Muscle layer of duodenum (tissue), 2 donors: ENCODE measurements at regions not wholly inside any gene's neighbourhood (a gene's known extent, or its start where the extent isn't known, plus 50 kb on each side); places are given as distances from the start of the nearest gene placed in this dataset.

Experiments used
- H3K27ac ChIP-seq: one replicate; pipeline ENCODE4 v1.7.0; 2013; ENCODE audit warnings: mild to moderate bottlenecking, low read length
- H3K27me3 ChIP-seq: one replicate; pipeline ENCODE4 v1.7.0; 2013; ENCODE audit warnings: low read depth, mild to moderate bottlenecking, control low read depth, low read length
- H3K36me3 ChIP-seq, 2 donors: one replicate each; pipeline ENCODE4 v1.7.0; 2013; ENCODE audit warnings: low read length in 2 of 2, control low read depth in 1 of 2, mild to moderate bottlenecking in 1 of 2; ENCODE audit not compliant: insufficient read depth in 2 of 2, control insufficient read depth in 1 of 2
- H3K4me1 ChIP-seq, 2 donors: one replicate each; pipeline ENCODE4 v1.7.0; 2013; ENCODE audit warnings: low read length in 2 of 2, mild to moderate bottlenecking in 2 of 2, control low read depth in 1 of 2, moderate library complexity in 1 of 2; ENCODE audit not compliant: insufficient read depth in 2 of 2, control insufficient read depth in 1 of 2
- H3K4me3 ChIP-seq, 2 donors: one replicate each; pipeline ENCODE4 v1.7.0; 2013; ENCODE audit warnings: low read length in 2 of 2, low read depth in 1 of 2, mild to moderate bottlenecking in 1 of 2
- H3K9me3 ChIP-seq, 2 donors: one replicate each; pipeline ENCODE4 v1.7.0; 2013; ENCODE audit warnings: low read length in 2 of 2, control low read depth in 1 of 2, mild to moderate bottlenecking in 1 of 2; ENCODE audit not compliant: control insufficient read depth in 1 of 2
- donor health status: healthy.

DNA sequence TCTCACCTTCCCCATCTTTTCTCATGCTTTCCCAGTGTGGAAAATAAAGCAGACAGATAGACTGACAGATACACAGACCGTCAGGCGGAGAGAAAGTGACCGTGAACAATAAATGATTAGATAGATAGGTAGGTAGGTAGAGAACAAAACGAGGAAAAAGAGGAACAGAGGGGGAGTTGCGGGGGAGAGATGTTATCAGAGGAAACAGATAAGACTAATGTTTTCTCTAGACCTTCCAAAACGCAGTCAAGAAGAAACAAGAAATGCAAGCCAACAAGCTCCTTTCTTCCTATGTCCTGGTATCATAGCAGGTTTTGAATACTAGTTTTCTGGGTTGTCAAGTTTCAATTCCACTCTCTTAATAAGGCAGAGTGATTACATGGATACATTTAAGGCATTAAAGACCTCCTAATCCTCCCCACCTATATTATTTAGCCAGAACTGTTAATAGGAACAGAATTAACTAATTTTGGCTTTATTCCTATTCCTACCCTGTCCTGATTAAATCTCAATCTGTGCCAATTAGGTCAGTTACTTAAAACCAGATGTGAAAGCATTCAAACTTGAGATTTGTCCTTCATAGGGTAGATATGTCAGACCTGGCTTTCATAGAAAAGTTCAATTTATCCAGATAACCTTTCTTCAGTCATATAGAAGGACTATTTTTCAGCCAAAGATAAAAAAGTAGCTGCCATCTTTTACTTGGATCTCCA lies 89.0 kb upstream of the PTPRR start:
- no peaks in the 10 kb centered on the region for H3K27me3 ChIP-seq
- no peak overlapping the region for H3K4me3 ChIP-seq
- no peaks in the 10 kb centered on the region for H3K9me3 ChIP-seq
- H3K36me3 ChIP-seq, result no peaks in the 10 kb centered on the region
- H3K4me1 ChIP-seq, result no peaks in the 10 kb centered on the region
- no peak overlapping the region for H3K27ac ChIP-seq

GRCh38 chr12:71008616-71009015 lies 88.1 kb upstream of the PTPRR start:
- no peak overlapping the region for H3K4me3 ChIP-seq
- no peak overlapping the region for H3K27ac ChIP-seq
- no peaks in the 10 kb centered on the region for H3K36me3 ChIP-seq
- no peaks in the 10 kb centered on the region for H3K9me3 ChIP-seq
- H3K4me1 ChIP-seq, result no peaks in the 10 kb centered on the region
- H3K27me3 ChIP-seq, result no peaks in the 10 kb centered on the region

GRCh38 chr12:71007781-71008404 lies 87.4 kb upstream of the PTPRR start:
- no peak overlapping the region for H3K27ac ChIP-seq
- no peaks in the 10 kb centered on the region for H3K4me1 ChIP-seq
- H3K36me3 ChIP-seq, result no peaks in the 10 kb centered on the region
- no peaks in the 10 kb centered on the region for H3K9me3 ChIP-seq
- no peaks in the 10 kb centered on the region for H3K27me3 ChIP-seq
- H3K4me3 ChIP-seq, result no peak overlapping the region

- H3K27ac ChIP-seq, result no peak overlapping the region
- H3K4me1 ChIP-seq, result no peaks in the 10 kb centered on the region
- H3K27me3 ChIP-seq, result no peaks in the 10 kb centered on the region
- H3K4me3 ChIP-seq, result no peak overlapping the region
- H3K9me3 ChIP-seq, result no peaks in the 10 kb centered on the region
- H3K36me3 ChIP-seq, result no peaks in the 10 kb centered on the region
Observed at GRCh38 chr12:71007020-71007419, 86.5 kb upstream of the PTPRR start.

GRCh38 chr12:71005166-71005565 lies 84.6 kb upstream of the PTPRR start:
- H3K4me1 ChIP-seq, result no peaks in the 10 kb centered on the region
- no peaks in the 10 kb centered on the region for H3K27me3 ChIP-seq
- no peak overlapping the region for H3K4me3 ChIP-seq
- no peaks in the 10 kb centered on the region for H3K9me3 ChIP-seq
- no peaks in the 10 kb centered on the region for H3K36me3 ChIP-seq
- no peak overlapping the region for H3K27ac ChIP-seq

DNA sequence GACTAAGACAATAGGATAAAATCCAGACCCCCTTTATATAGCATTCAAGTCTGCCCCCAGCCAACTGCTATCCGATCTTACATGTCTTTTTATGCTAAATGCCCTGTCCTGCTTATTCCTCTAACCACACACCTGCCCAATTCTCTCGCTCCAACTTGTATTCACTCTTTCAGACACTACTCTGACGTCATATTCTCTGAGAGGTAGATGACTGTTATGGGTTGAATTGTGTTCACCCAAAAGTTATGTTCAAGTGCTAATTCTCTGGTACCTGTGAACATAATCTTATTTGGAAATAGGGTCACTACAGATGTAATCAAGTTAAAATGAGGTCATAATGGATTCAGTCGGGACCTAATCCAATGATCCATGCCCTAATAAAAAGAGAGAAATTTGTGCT lies 84.0 kb upstream of the PTPRR start:
- no peaks in the 10 kb centered on the region for H3K27me3 ChIP-seq
- no peak overlapping the region for H3K27ac ChIP-seq
- H3K9me3 ChIP-seq, result no peaks in the 10 kb centered on the region
- H3K36me3 ChIP-seq, result no peaks in the 10 kb centered on the region
- H3K4me1 ChIP-seq, result no peaks in the 10 kb centered on the region
- H3K4me3 ChIP-seq, result no peak overlapping the region

DNA sequence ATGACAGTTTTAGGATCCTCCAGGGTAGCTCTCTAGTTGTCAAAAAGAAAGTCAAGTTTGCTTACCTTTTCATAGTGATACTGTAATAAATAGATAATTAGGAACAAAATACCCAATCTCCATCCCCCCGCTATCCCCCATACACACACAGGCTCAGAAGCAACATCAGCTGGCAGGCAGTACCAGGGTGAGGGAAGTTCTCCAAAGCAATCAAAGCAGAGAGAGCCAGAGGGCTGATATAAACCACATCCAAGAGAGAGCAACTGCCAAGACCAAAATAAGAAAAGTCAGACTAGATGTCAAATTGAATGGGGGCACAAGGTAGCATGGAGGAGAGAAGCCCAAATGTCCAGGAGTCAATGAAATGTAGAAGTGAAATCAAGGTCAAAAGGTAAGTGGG lies 80.2 kb upstream of the PTPRR start:
- no peaks in the 10 kb centered on the region for H3K9me3 ChIP-seq
- H3K4me3 ChIP-seq, result no peak overlapping the region
- H3K27ac ChIP-seq, result no peak overlapping the region
- no peaks in the 10 kb centered on the region for H3K36me3 ChIP-seq
- no peaks in the 10 kb centered on the region for H3K27me3 ChIP-seq
- H3K4me1 ChIP-seq, result no peaks in the 10 kb centered on the region

DNA sequence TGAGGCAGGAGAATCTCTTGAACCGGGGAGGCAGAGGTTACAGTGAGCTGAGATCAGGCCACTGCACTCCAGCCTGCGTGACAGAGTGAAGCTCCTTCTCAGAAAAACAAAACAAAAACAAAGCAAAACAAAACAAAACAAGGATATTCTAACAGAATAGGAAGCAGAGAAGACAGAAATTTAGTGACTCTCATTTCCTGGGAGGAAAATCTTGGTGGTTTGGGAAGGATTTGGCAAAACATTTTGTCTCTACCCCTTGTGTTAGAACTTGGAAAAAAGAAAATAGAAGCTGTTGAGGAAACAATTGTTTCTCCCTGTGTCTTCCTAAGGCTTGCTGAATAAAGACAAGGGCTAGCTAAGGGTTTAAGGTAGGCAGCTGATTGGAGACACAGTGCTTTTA lies 79.7 kb upstream of the PTPRR start:
- Histone ChIP-seq H3K4me3 (no peak overlapping the region), H3K4me1 (no peaks in the 10 kb centered on the region), H3K9me3 (no peaks in the 10 kb centered on the region), H3K27me3 (no peaks in the 10 kb centered on the region), H3K36me3 (no peaks in the 10 kb centered on the region), H3K27ac (no peak overlapping the region)

DNA sequence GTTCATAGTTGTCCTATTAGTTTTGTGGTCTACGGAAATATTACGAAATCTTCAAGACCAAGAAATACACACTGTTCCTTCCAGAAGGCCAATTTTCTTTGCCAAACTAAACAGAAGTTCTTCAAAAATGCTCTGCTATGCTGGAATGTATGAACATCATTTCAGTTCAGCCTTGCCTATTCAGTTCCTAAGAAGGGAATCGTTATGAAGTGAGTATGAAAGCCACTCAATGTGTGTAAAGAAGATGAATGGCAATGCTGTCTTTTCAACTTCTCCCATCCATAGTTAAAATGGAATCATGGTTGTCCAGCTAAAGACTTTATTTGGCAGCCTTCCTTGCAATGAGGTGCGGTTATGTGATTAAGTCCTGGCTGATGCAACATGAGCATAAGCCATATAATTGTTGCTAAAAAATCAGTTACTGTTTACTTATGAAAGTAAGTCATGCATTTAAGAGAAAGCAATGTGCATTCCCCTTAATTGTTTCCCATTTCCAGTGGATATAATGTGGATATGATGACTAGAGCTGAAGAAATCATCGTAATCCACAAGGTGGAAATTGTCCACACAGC lies 73.8 kb upstream of the PTPRR start:
- no peaks in the 10 kb centered on the region for H3K9me3 ChIP-seq
- H3K36me3 ChIP-seq, result no peaks in the 10 kb centered on the region
- H3K27me3 ChIP-seq, result no peaks in the 10 kb centered on the region
- H3K4me3 ChIP-seq, result no peak overlapping the region
- no peaks in the 10 kb centered on the region for H3K4me1 ChIP-seq
- H3K27ac ChIP-seq, result peak overlapping the region; percentile 6

DNA sequence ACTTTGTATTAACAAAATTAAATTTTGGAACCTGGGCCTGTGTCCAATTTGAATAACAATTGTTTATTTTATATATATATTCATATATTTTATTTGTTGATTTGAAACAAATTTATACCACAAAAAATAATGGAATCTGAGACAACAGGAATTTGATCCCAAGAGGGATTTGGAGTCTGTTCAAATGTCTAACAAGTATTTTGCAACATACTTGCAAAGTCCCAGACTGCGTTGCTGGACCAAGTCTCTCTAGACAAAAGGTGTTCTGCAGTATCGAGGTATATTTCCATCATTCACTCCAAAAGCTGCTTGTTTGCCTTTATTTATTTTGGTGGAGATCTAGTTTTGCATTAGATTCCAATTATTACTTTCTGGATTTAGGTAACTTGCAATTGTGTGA lies 68.7 kb upstream of the PTPRR start:
- Histone ChIP-seq H3K27me3 (no peaks in the 10 kb centered on the region), H3K4me3 (no peak overlapping the region), H3K4me1 (no peaks in the 10 kb centered on the region), H3K27ac (no peak overlapping the region), H3K36me3 (no peaks in the 10 kb centered on the region), H3K9me3 (no peaks in the 10 kb centered on the region)

DNA sequence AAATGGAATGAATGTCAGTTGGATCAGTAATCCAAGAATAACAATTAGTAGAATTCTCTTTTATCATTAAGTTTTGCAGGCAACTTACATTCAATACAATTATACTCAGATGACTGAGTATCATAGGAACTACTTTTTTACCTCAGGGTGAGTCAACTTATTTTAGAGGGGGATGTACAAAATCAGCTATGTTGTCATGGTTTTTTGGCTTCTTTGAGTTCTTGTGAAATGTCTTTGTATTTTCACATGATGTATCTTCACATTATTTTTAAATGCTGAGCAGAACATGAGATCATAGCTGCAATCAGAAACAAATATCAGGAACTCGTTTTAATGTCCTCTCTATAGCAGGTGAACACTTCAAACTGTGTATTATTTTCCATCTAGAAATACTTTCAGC lies 65.3 kb upstream of the PTPRR start:
- H3K9me3 ChIP-seq, result no peaks in the 10 kb centered on the region
- H3K4me3 ChIP-seq, result no peak overlapping the region
- H3K27ac ChIP-seq, result no peak overlapping the region
- no peaks in the 10 kb centered on the region for H3K36me3 ChIP-seq
- H3K4me1 ChIP-seq, result no peaks in the 10 kb centered on the region
- H3K27me3 ChIP-seq, result no peaks in the 10 kb centered on the region

DNA sequence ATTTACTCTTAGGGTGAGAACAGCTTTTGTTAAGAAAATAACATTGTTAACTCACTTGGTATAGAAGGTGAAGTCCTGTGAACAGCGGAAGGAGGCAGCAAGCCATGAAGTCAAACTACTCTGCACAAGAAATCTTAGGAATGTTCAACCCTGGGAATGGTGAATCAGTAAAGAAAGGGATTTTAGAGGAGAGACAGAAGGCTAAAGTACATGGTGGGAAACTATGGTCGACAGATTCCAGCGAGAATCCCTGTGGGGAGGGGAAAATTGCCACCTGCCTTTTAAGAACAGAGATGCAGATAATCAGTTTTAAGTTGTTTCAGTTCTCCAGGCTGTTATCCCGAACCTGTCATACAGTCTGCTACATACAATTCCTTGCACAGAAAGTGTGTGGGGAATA lies 63.2 kb upstream of the PTPRR start:
- H3K4me1 ChIP-seq, result no peaks in the 10 kb centered on the region
- H3K27ac ChIP-seq, result no peak overlapping the region
- H3K27me3 ChIP-seq, result no peaks in the 10 kb centered on the region
- H3K36me3 ChIP-seq, result no peaks in the 10 kb centered on the region
- H3K4me3 ChIP-seq, result no peak overlapping the region
- H3K9me3 ChIP-seq, result no peaks in the 10 kb centered on the region
